SK-N-SH (cell line): ENCODE measurements at regions not wholly inside any gene's neighbourhood (a gene's known extent, or its start where the extent isn't known, plus 50 kb on each side); places are given as distances from the start of the nearest gene placed in this dataset.
"Not testable (repeated sequence)": the region's sequence is repeated elsewhere in the genome, so short reads cannot be mapped to it uniquely, and the experiment has no call there.

ENCODE experiments used
- ELF1 ChIP-seq: IDR thresholded peaks from 2 replicates; pipeline ENCODE4 v1.4.0; 2012
- YY1 ChIP-seq: IDR thresholded peaks from 2 replicates; pipeline ENCODE4 v1.4.0; 2012; ENCODE audit warnings: low read depth, mild to moderate bottlenecking
- TF ChIP-seq, protein P1 (sequence below): fragments of 150-350 bp; IDR thresholded peaks from 2 replicates; pipeline ENCODE4 v1.6.1; 2017; ENCODE audit warnings: antibody characterized with exemption, low read length, low read depth, borderline replicate concordance
- TF ChIP-seq, protein P2 (sequence below): fragments of 200-600 bp; sonication (generic); IDR thresholded peaks from 2 replicates; pipeline ENCODE4 v1.6.1; 2017; ENCODE audit warnings: antibody characterized with exemption, mild to moderate bottlenecking, moderate library complexity

DNA sequence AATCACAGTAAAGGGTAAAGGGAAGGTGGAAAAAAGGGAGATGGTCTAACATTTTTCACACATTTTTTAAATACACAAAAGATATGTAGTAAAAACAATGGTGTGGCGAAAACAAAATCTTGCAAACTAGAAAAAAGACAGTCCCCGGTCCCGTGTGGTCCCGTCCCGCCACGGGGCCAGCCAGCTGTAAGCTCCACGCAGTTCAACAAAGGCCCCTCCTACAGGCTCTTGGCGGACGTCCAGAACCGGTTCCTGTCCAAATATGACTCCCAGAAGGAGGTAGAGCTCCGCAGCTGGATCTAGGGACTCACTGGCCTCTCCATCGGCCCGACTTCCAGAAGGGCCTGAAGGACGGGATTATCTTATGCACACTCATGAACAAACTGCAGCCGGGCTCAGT lies 216.9 kb downstream of the POTED start:
- TF ChIP-seq YY1, ELF1: not testable (repeated sequence)
- TF ChIP-seq, protein P1, sequence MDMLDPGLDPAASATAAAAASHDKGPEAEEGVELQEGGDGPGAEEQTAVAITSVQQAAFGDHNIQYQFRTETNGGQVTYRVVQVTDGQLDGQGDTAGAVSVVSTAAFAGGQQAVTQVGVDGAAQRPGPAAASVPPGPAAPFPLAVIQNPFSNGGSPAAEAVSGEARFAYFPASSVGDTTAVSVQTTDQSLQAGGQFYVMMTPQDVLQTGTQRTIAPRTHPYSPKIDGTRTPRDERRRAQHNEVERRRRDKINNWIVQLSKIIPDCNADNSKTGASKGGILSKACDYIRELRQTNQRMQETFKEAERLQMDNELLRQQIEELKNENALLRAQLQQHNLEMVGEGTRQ = not testable (repeated sequence)
- TF ChIP-seq, protein P2, sequence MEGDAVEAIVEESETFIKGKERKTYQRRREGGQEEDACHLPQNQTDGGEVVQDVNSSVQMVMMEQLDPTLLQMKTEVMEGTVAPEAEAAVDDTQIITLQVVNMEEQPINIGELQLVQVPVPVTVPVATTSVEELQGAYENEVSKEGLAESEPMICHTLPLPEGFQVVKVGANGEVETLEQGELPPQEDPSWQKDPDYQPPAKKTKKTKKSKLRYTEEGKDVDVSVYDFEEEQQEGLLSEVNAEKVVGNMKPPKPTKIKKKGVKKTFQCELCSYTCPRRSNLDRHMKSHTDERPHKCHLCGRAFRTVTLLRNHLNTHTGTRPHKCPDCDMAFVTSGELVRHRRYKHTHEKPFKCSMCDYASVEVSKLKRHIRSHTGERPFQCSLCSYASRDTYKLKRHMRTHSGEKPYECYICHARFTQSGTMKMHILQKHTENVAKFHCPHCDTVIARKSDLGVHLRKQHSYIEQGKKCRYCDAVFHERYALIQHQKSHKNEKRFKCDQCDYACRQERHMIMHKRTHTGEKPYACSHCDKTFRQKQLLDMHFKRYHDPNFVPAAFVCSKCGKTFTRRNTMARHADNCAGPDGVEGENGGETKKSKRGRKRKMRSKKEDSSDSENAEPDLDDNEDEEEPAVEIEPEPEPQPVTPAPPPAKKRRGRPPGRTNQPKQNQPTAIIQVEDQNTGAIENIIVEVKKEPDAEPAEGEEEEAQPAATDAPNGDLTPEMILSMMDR = not testable (repeated sequence)
